LNCaP clone FGC (cell line): ENCODE measurements at regions not wholly inside any gene's neighbourhood (a gene's known extent, or its start where the extent isn't known, plus 50 kb on each side); places are given as distances from the start of the nearest gene placed in this dataset.

ENCODE experiments used
- DNase-seq: peaks from one replicate; pipeline ENCODE4 v3.0.0-alpha.2; 2011; ENCODE audit warnings: low read depth
- H3K4me3 ChIP-seq: 2 replicates; pipeline ENCODE4 v1.5.1; 2011; ENCODE audit warnings: mild to moderate bottlenecking, low read depth, low read length, control low read depth
- CTCF ChIP-seq: IDR thresholded peaks from 2 replicates; pipeline ENCODE4 v1.5.1; 2012; ENCODE audit warnings: mild to moderate bottlenecking; ENCODE audit not compliant: control insufficient read depth, insufficient read depth; ENCODE audit errors: extremely low read depth

- DNase-seq, result no peak
- TF ChIP-seq CTCF, result no peak
- no peak overlapping the region for H3K4me3 ChIP-seq
Observed at GRCh38 chr18:45245091-45245511, 370.2 kb upstream of the SLC14A2 start.

DNA sequence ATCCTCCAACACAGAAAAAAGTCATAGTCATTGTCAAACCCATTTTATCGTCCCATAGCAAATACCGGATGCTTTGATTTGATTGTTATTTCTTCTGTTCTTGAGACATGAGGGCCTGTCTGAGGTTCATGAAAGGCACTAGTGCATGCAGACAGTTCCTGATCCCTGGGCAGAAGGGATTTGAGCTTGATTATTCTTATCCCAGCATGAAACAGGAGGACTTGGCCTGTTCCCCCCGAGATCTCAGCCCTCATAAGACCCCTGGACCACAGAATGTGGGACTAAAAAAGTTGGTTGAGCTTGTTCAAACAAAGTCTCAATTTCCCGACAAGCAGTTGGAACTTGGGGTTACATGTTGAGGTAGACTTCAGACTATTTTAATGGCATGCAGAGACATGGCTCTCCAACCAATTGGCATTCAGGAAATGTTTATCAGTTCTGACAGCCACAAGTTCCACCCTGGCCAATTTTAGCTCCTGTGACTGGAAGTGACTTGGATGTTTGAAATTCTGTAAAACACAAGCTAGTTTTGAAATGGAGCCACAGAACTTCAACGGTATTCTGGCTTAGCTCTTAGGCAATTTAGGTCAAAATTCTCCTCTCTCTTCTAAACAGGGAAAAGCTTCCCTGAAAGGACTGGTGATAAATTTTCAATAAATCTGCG is 366.9 kb upstream of the SLC14A2 start:
- DNase-seq, result no peak
- no peak for TF ChIP-seq CTCF
- H3K4me3 ChIP-seq, result no peak overlapping the region

GRCh38 chr18:45249246-45249661 is 366.0 kb upstream of the SLC14A2 start:
- no peak overlapping the region for H3K4me3 ChIP-seq
- no peak for TF ChIP-seq CTCF
- DNase-seq, result no peak

DNA sequence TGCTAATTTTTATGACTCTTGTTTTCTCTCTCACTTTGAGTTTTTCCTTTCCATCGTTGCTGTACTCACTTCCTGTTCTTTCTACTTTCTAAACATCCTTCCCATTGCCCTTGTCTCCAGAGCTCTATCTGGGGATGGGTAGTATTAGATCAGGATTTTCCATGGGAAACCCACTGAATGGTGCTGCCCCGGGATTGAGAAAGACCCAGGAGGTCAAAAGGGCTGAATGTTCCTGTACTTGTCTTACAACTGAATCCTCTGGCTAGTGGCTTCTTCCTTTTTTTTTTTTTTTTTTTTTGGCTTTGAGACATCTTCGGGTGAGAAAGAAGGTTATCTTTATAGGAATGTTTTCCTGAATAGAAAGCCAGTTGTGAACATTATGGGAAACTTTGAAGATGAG is 364.8 kb upstream of the SLC14A2 start:
- no peak for TF ChIP-seq CTCF
- no peak for DNase-seq
- H3K4me3 ChIP-seq, result no peak overlapping the region

GRCh38 chr18:45251236-45251635 is 364.0 kb upstream of the SLC14A2 start:
- no peak for DNase-seq
- no peak for TF ChIP-seq CTCF
- no peak overlapping the region for H3K4me3 ChIP-seq

DNA sequence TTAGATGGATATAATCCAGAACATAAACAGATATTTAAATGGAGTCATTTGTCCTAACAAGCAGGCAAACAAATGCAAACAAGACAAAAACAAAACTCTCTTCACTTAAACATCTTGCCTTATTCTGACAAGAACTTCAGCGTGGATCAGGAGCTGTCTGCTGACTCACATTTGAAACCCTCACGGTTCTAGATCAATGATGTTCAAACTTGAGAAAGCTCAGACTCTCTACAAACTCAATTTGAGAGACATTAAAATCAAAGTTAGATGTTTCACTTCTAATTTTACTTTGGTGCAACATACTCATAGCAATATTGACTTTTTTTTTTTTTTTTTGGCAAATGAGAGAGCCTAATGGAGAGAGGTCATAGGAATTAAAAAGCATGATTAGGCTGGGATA is 362.8 kb upstream of the SLC14A2 start:
- no peak for DNase-seq
- TF ChIP-seq CTCF, result no peak
- H3K4me3 ChIP-seq, result no peak overlapping the region

DNA sequence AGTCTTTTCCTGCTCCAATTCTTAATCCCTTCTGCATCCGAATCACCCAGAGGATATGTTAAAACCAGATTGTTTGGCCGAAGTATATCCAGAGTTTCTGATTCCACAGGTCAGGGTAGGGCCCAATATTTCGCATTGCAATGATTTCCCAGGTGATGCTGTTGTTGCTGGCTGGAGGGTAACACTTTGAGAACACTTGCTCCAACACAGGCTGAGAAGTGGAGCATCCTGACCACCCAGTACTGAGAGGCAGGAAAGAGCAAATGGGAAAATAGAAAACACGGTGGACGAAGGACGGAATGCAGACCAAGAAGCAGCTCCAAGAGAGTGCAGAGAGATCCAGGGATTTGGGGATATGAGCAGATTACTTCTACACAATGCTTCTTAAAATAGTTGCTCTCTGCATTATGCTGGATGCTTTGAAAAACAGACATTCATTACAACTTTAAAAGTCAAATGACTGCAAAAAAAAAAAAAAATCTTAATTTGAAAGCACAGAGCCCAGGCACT is 362.2 kb upstream of the SLC14A2 start:
- TF ChIP-seq CTCF, result no peak
- no peak overlapping the region for H3K4me3 ChIP-seq
- DNase-seq, result no peak
